ENCODE measurements at regions not wholly inside any gene's neighbourhood (a gene's known extent, or its start where the extent isn't known, plus 50 kb on each side); places are given as distances from the start of the nearest gene placed in this dataset.

DNA sequence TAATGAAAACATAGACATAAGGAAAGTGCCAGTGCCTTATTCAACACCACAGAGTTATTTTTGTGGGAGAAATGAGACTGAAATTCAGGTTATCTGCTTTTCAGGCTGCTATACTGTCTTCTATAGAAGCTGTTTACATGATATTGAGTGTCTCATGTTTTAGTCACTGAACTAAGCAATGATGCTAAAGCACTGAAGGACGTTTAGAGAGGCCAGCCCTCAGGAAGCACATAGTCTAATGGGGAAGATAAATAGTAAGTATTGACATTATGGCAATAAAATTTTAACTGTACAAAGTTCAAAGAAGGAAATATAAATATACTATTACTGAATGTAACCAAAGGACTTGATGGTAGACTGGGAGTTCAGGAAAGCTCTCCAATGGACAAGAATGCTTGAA lies 186.4 kb upstream of the ZC3H15 start:
- TF ChIP-seq, protein P1, sequence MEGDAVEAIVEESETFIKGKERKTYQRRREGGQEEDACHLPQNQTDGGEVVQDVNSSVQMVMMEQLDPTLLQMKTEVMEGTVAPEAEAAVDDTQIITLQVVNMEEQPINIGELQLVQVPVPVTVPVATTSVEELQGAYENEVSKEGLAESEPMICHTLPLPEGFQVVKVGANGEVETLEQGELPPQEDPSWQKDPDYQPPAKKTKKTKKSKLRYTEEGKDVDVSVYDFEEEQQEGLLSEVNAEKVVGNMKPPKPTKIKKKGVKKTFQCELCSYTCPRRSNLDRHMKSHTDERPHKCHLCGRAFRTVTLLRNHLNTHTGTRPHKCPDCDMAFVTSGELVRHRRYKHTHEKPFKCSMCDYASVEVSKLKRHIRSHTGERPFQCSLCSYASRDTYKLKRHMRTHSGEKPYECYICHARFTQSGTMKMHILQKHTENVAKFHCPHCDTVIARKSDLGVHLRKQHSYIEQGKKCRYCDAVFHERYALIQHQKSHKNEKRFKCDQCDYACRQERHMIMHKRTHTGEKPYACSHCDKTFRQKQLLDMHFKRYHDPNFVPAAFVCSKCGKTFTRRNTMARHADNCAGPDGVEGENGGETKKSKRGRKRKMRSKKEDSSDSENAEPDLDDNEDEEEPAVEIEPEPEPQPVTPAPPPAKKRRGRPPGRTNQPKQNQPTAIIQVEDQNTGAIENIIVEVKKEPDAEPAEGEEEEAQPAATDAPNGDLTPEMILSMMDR (IDR thresholded peaks at IDR 0.05; ENCODE audit: extremely low read depth, insufficient read depth, missing control alignments), result no peak
- in situ Hi-C loops (cut with MboI; ENCODE audit: low pct_unique_long_range_greater_than_20kb, low sequenced_read_pairs, unreplicated experiment), result no loop called here
- no peak for DNase-seq (ENCODE audit: low spot score)

DNA sequence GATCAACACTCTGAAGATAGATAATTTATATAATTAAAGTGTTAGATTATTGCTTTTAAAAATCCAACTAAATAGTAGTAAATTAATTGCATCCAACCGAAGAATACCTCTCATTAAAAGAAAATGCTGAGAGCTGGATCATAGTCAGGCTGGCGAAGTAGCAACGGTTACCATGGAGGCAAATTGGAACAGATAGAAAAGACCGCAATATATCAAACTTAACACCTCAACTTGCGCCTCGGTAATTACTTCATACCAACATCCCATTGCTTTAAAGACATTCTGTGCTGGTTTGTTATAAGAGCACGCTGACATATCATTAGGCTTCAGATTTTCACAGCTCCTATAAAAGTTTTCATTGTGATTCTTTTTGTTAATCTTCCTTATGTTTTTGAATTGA lies 183.8 kb upstream of the ZC3H15 start:
- TF ChIP-seq, protein P1 (IDR thresholded peaks at IDR 0.05; ENCODE audit: extremely low read depth, insufficient read depth, missing control alignments), result no peak
- no peak for DNase-seq (ENCODE audit: low spot score)
- in situ Hi-C loops (cut with MboI; ENCODE audit: low pct_unique_long_range_greater_than_20kb, low sequenced_read_pairs, unreplicated experiment), result no loop called here

DNA sequence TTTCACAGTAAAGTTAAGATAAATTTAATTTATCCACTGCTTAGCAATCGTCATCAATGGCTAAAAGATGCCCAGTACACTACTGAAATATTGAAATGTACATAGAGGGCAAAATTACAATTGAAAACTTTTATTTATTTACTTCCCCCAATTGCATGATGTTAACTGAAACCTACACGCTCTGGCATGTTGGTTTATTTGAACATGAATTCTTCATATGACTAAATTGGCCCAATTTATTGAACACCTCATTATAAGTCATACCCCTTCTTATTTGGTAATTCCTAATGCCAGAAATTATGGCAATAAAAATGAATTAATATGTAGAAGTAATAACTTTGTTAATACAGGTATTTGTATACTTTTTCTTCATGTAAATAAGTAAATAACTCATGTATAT lies 183.0 kb upstream of the ZC3H15 start:
- in situ Hi-C loops (cut with MboI; ENCODE audit: low pct_unique_long_range_greater_than_20kb, low sequenced_read_pairs, unreplicated experiment), result no loop called here

DNA sequence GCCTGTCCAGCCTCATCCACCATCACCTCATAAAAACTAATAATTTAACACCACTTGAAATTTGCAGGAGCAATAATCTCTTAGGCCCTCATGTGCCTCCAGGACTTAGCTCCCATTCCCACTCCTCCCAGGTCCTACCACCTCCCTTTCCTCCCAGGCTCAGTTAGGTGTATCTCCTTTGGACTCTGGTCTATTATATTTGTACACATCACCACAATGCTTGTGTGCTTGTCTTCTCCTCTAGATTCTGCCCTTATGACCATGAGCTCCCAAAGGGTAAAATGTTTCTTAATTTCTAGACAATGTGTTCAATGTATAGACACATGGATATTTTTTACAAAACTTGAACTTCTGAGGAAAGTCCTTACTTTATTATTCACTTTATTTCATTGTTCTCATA lies 182.0 kb upstream of the ZC3H15 start:
- no peak for DNase-seq (ENCODE audit: low spot score)
- TF ChIP-seq, protein P1 (IDR thresholded peaks at IDR 0.05; ENCODE audit: extremely low read depth, insufficient read depth, missing control alignments), result no peak
- in situ Hi-C loops (cut with MboI; ENCODE audit: low pct_unique_long_range_greater_than_20kb, low sequenced_read_pairs, unreplicated experiment), result no loop called here

More for the DNA sequence above, 183.0 kb upstream of the ZC3H15 start:
- DNase-seq (ENCODE audit: low spot score), result no peak
- TF ChIP-seq, protein P1 (IDR thresholded peaks at IDR 0.05; ENCODE audit: extremely low read depth, insufficient read depth, missing control alignments), result no peak

DNA sequence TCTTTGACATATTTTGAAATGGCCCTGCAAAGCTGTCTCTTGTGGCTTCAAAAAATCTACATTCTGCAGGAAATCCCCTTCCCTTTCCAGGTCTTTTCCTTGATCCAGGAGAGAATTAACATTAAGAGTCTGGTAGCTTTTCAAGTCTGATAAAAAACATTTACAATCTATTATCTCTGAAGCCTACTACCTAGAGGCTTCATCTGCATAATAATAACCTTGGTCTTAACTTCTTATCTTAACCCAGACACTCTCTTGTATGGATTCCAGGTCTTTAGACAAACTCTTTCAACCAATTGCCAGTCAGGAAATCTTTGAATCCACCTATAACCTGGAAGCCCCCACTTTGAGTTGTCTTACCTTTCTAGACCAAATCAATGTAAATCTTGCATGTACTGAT lies 179.3 kb upstream of the ZC3H15 start:
- DNase-seq (ENCODE audit: low spot score), result no peak
- TF ChIP-seq, protein P1 (IDR thresholded peaks at IDR 0.05; ENCODE audit: extremely low read depth, insufficient read depth, missing control alignments), result no peak
- in situ Hi-C loops (cut with MboI; ENCODE audit: low pct_unique_long_range_greater_than_20kb, low sequenced_read_pairs, unreplicated experiment), result no loop called here

DNA sequence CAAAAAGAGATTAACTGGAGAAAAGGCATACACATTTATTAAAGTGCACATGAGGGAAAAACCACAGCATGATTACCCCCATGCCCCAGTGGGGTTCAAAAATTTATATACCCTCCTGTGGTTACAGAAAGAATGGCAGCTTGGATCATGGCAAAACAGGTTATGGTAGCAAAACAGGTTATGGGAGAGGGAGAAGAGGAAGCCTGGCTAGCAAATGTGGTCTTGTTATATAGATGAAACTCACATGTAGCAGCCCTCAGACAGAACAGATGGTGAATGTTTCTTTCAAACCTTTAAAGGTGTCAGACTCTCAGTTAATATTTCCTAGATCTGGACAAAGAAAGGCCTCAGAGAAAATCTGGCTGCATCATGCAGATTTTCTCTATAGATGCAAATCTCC lies 178.2 kb upstream of the ZC3H15 start:
- DNase-seq (ENCODE audit: low spot score), result no peak
- in situ Hi-C loops (cut with MboI; ENCODE audit: low pct_unique_long_range_greater_than_20kb, low sequenced_read_pairs, unreplicated experiment), result no loop called here
- TF ChIP-seq, protein P1 (IDR thresholded peaks at IDR 0.05; ENCODE audit: extremely low read depth, insufficient read depth, missing control alignments), result no peak

DNA sequence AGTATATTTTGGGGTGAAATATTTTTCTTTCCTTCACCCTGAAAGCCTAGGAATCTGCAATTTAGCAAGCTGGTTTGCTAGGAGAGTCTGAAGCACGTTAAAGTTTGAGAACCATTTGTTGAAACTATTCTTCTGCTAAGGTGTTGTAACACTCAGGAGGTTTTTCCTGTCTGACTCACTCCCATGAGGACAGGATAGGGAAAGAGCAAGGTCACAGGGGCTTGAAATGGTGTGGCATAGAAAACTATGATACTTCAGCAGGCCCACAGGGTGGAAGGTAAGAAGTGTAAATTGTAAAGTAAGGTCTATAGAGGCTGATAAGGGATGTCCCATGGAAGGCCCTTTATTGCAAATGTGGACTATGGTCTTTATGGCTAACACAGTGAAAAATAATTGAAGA lies 177.7 kb upstream of the ZC3H15 start:
- TF ChIP-seq, protein P1 (IDR thresholded peaks at IDR 0.05; ENCODE audit: extremely low read depth, insufficient read depth, missing control alignments), result no peak
- no peak for DNase-seq (ENCODE audit: low spot score)
- in situ Hi-C loops (cut with MboI; ENCODE audit: low pct_unique_long_range_greater_than_20kb, low sequenced_read_pairs, unreplicated experiment), result no loop called here
